Adipocyte (in vitro differentiated cells): ENCODE measurements at regions not wholly inside any gene's neighbourhood (a gene's known extent, or its start where the extent isn't known, plus 50 kb on each side); places are given as distances from the start of the nearest gene placed in this dataset.
"Not testable (repeated sequence)": the region's sequence is repeated elsewhere in the genome, so short reads cannot be mapped to it uniquely, and the experiment has no call there.

Experiments used
- DNase-seq: peaks from one replicate; pipeline ENCODE4 v3.0.0-alpha.2; 2015; ENCODE audit warnings: low read depth
- H3K27me3 ChIP-seq: replicated peaks from 2 replicates; pipeline ENCODE4 v1.7.0; 2013; ENCODE audit warnings: mild to moderate bottlenecking, low read length, moderate library complexity; ENCODE audit not compliant: control insufficient read depth, insufficient read depth
- H3K36me3 ChIP-seq: 2 replicates; pipeline ENCODE4 v1.7.0; 2013; ENCODE audit warnings: low read length, mild to moderate bottlenecking, moderate library complexity; ENCODE audit not compliant: control insufficient read depth, insufficient read depth, severe bottlenecking
- H3K4me1 ChIP-seq: 2 replicates; pipeline ENCODE4 v1.7.0; 2013; ENCODE audit warnings: mild to moderate bottlenecking, low read length, moderate library complexity; ENCODE audit not compliant: control insufficient read depth, insufficient read depth
- H3K4me3 ChIP-seq: 2 replicates; pipeline ENCODE4 v1.7.0; 2013; ENCODE audit warnings: mild to moderate bottlenecking, low read length, moderate library complexity
- H3K9ac ChIP-seq: 2 replicates; pipeline ENCODE4 v1.7.0; 2013; ENCODE audit warnings: mild to moderate bottlenecking, low read length, moderate library complexity
- H3K9me3 ChIP-seq: 2 replicates; pipeline ENCODE4 v1.7.0; 2013; ENCODE audit warnings: mild to moderate bottlenecking, low read length, moderate library complexity; ENCODE audit not compliant: control insufficient read depth

GRCh38 chr2:210730672-210731071 is 174.3 kb downstream of the CPS1 start:
- H3K27me3 ChIP-seq = no peaks in the 10 kb centered on the region
- no peaks in the 10 kb centered on the region for H3K36me3 ChIP-seq
- DNase-seq = no peak
- no peak overlapping the region for H3K9ac ChIP-seq
- no peaks in the 10 kb centered on the region for H3K9me3 ChIP-seq
- no peaks in the 10 kb centered on the region for H3K4me1 ChIP-seq
- H3K4me3 ChIP-seq = no peak overlapping the region

- H3K27me3 ChIP-seq, H3K4me1 ChIP-seq, H3K9me3 ChIP-seq, H3K9ac ChIP-seq, H3K36me3 ChIP-seq, DNase-seq, H3K4me3 ChIP-seq: not testable (repeated sequence)
These were observed 190.4 kb downstream of the CPS1 start for GRCh38 chr2:210746826-210747225.

- no peaks in the 10 kb centered on the region for H3K4me1 ChIP-seq
- no peaks in the 10 kb centered on the region for H3K9me3 ChIP-seq
- no peak overlapping the region for H3K4me3 ChIP-seq
- DNase-seq = no peak
- no peaks in the 10 kb centered on the region for H3K36me3 ChIP-seq
- H3K27me3 ChIP-seq = no peaks in the 10 kb centered on the region
- H3K9ac ChIP-seq = no peak overlapping the region
These were observed 196.1 kb downstream of the CPS1 start for GRCh38 chr2:210752532-210752931.

GRCh38 chr2:210753386-210753785 is 197.0 kb downstream of the CPS1 start:
- DNase-seq = no peak
- Histone ChIP-seq H3K4me1 (no peaks in the 10 kb centered on the region), H3K27me3 (no peaks in the 10 kb centered on the region), H3K36me3 (no peaks in the 10 kb centered on the region), H3K4me3 (no peak overlapping the region), H3K9me3 (no peaks in the 10 kb centered on the region), H3K9ac (no peak overlapping the region)

GRCh38 chr2:210756855-210757254 is 200.5 kb downstream of the CPS1 start:
- Histone ChIP-seq H3K9ac (no peak overlapping the region), H3K4me3 (no peak overlapping the region), H3K4me1 (no peaks in the 10 kb centered on the region), H3K27me3 (no peaks in the 10 kb centered on the region), H3K9me3 (no peaks in the 10 kb centered on the region), H3K36me3 (no peaks in the 10 kb centered on the region)
- DNase-seq = no peak

GRCh38 chr2:210762604-210763588 is 206.5 kb downstream of the CPS1 start:
- Histone ChIP-seq H3K27me3 (no peaks in the 10 kb centered on the region), H3K9ac (no peak overlapping the region), H3K4me1 (no peaks in the 10 kb centered on the region), H3K36me3 (no peaks in the 10 kb centered on the region), H3K4me3 (no peak overlapping the region), H3K9me3 (no peaks in the 10 kb centered on the region)
- no peak for DNase-seq

- no peaks in the 10 kb centered on the region for H3K36me3 ChIP-seq
- H3K9me3 ChIP-seq = no peaks in the 10 kb centered on the region
- H3K9ac ChIP-seq = no peak overlapping the region
- H3K4me1 ChIP-seq = no peaks in the 10 kb centered on the region
- no peaks in the 10 kb centered on the region for H3K27me3 ChIP-seq
- no peak for DNase-seq
- no peak overlapping the region for H3K4me3 ChIP-seq
These were observed 212.0 kb downstream of the CPS1 start for GRCh38 chr2:210768329-210768910.

GRCh38 chr2:210776756-210777155 is 220.4 kb downstream of the CPS1 start:
- Histone ChIP-seq H3K9ac (no peak overlapping the region), H3K4me3 (no peak overlapping the region), H3K27me3 (no peaks in the 10 kb centered on the region), H3K4me1 (no peaks in the 10 kb centered on the region), H3K9me3 (no peaks in the 10 kb centered on the region), H3K36me3 (no peaks in the 10 kb centered on the region)
- no peak for DNase-seq

- Histone ChIP-seq H3K9me3 (no peaks in the 10 kb centered on the region), H3K4me3 (no peak overlapping the region), H3K27me3 (no peaks in the 10 kb centered on the region), H3K36me3 (no peaks in the 10 kb centered on the region), H3K9ac (no peak overlapping the region), H3K4me1 (no peaks in the 10 kb centered on the region)
- DNase-seq = no peak
These were observed 225.8 kb downstream of the CPS1 start for GRCh38 chr2:210782222-210782621.

GRCh38 chr2:210787831-210788230 is 231.4 kb downstream of the CPS1 start:
- H3K27me3 ChIP-seq, H3K9me3 ChIP-seq, H3K4me3 ChIP-seq, H3K4me1 ChIP-seq, DNase-seq, H3K9ac ChIP-seq, H3K36me3 ChIP-seq: not testable (repeated sequence)

- no peak overlapping the region for H3K9ac ChIP-seq
- DNase-seq = no peak
- no peaks in the 10 kb centered on the region for H3K27me3 ChIP-seq
- H3K9me3 ChIP-seq = no peaks in the 10 kb centered on the region
- no peaks in the 10 kb centered on the region for H3K36me3 ChIP-seq
- no peaks in the 10 kb centered on the region for H3K4me1 ChIP-seq
- H3K4me3 ChIP-seq = no peak overlapping the region
These were observed 235.6 kb downstream of the CPS1 start for GRCh38 chr2:210792000-210792399.
